SK-N-SH (cell line): ENCODE measurements at regions not wholly inside any gene's neighbourhood (a gene's known extent, or its start where the extent isn't known, plus 50 kb on each side); places are given as distances from the start of the nearest gene placed in this dataset.

Source experiments
- CTCF ChIA-PET: fragments of 300-600, 350-600 bp; formaldehyde crosslinking; extraction: SDS; loops from one replicate; lab custom pipeline; 2021; lab: Yijun Ruan, JAX
- POLR2A ChIA-PET: fragments of 350-600 bp; sonication (Branson Sonifier 250); formaldehyde crosslinking; extraction: SDS; loops from one replicate; lab custom pipeline; 2020; ENCODE audit warnings: antibody characterized with exemption, inconsistent platforms; lab: Yijun Ruan, JAX
- DNase-seq: peaks from one replicate; pipeline ENCODE4 v3.0.0; 2012
- H2AFZ ChIP-seq: fragments of 200-600 bp; sonication (generic); 2 replicates; pipeline ENCODE4 v1.8.1; 2016; ENCODE audit warnings: antibody characterized with exemption, mild to moderate bottlenecking, low read depth
- H3F3A ChIP-seq: fragments of 200-600 bp; sonication (generic); replicated peaks from 2 replicates; pipeline ENCODE3; 2016; ENCODE audit warnings: antibody characterized with exemption, mild to moderate bottlenecking; ENCODE audit not compliant: insufficient read depth
- H3K27ac ChIP-seq, 2 experiments: fragments of 200-500 bp in 1 of 2; fragments of 200-600 bp in 1 of 2; sonication (Bioruptor generic) in 1 of 2; sonication (generic), shearing (Covaris generic) in 1 of 2; 2 replicates each; pipeline versions ENCODE4 v1.5.1 to v1.6.1; 2014 to 2016; ENCODE audit warnings: low read depth in 2 of 2, inconsistent platforms in 1 of 2, low read length in 1 of 2, mild to moderate bottlenecking in 1 of 2, mixed read lengths in 1 of 2
- H3K27me3 ChIP-seq: fragments of 200-600 bp; sonication (generic), shearing (Covaris generic); 2 replicates; pipeline ENCODE4 v1.6.1; 2016; ENCODE audit warnings: mixed run types; ENCODE audit not compliant: insufficient read depth
- H3K36me3 ChIP-seq, 2 experiments: fragments of 200-500 bp in 1 of 2; fragments of 200-600 bp in 1 of 2; sonication (Bioruptor generic) in 1 of 2; sonication (generic) in 1 of 2; replicated peaks in 1 of 2; 2 replicates each; pipeline versions ENCODE3 to v1.5.1; 2014 to 2016; ENCODE audit warnings: low read length in 1 of 2, mild to moderate bottlenecking in 1 of 2; ENCODE audit not compliant: insufficient read depth in 2 of 2, control insufficient read depth in 1 of 2
- H3K4me1 ChIP-seq, 2 experiments: fragments of 200-500 bp in 1 of 2; fragments of 200-600 bp in 1 of 2; sonication (Bioruptor generic) in 1 of 2; sonication (generic), shearing (Covaris generic) in 1 of 2; 2 replicates each; pipeline versions ENCODE4 v1.5.1 to v1.6.1; 2014 to 2016; ENCODE audit warnings: low read depth in 1 of 2, low read length in 1 of 2, mixed run types in 1 of 2; ENCODE audit not compliant: insufficient read depth in 2 of 2, control insufficient read depth in 1 of 2
- H3K4me2 ChIP-seq: fragments of 200-600 bp; sonication (generic), shearing (Covaris generic); 2 replicates; pipeline ENCODE4 v1.6.1; 2017; ENCODE audit warnings: mixed run types
- H3K4me3 ChIP-seq, 2 experiments: fragments of 200-500 bp in 1 of 2; fragments of 200-600 bp in 1 of 2; sonication (Bioruptor generic) in 1 of 2; sonication (generic), shearing (Covaris generic) in 1 of 2; 2 replicates each; pipeline versions ENCODE4 v1.5.1 to v1.8.1; 2014 to 2016; ENCODE audit warnings: low read depth in 2 of 2, inconsistent platforms in 1 of 2, low read length in 1 of 2, mild to moderate bottlenecking in 1 of 2, mixed read lengths in 1 of 2, moderate library complexity in 1 of 2
- H3K79me2 ChIP-seq: fragments of 200-600 bp; sonication (generic); 2 replicates; pipeline ENCODE4 v1.8.1; 2017; ENCODE audit warnings: mild to moderate bottlenecking; ENCODE audit not compliant: insufficient read depth
- H3K9ac ChIP-seq: fragments of 200-600 bp; sonication (generic); 2 replicates; pipeline ENCODE4 v1.6.1; 2017; ENCODE audit warnings: mixed run types
- H3K9me2 ChIP-seq: fragments of 200-600 bp; sonication (generic); 2 replicates; pipeline ENCODE4 v1.6.1; 2017; ENCODE audit warnings: mixed run types
- H3K9me3 ChIP-seq: fragments of 200-600 bp; sonication (generic); 2 replicates; pipeline ENCODE4 v1.6.1; 2017; ENCODE audit warnings: mixed run types, mild to moderate bottlenecking, moderate library complexity
- H4K20me1 ChIP-seq: fragments of 200-600 bp; sonication (generic); 2 replicates; pipeline ENCODE4 v1.6.1; 2017; ENCODE audit warnings: mild to moderate bottlenecking, mixed run types; ENCODE audit not compliant: insufficient read depth
- CHD2 ChIP-seq: fragments of 150-350 bp; IDR thresholded peaks from 2 replicates; pipeline ENCODE4 v1.6.1; 2018; ENCODE audit warnings: low read length; ENCODE audit not compliant: partially characterized antibody
- EP300 ChIP-seq, 2 experiments: IDR thresholded peaks; 2 replicates each; pipeline versions ENCODE4 v1.4.0 to v1.6.1; 2012; ENCODE audit warnings: borderline replicate concordance in 1 of 2, low read depth in 1 of 2, low read length in 1 of 2
- PBX3 ChIP-seq: IDR thresholded peaks from 2 replicates; pipeline ENCODE4; 2012
- POLR2AphosphoS5 ChIP-seq: IDR thresholded peaks from 2 replicates; pipeline ENCODE4 v1.6.1; 2012; ENCODE audit warnings: low read depth, low read length
- RAD21 ChIP-seq: IDR thresholded peaks from 2 replicates; pipeline ENCODE4 v1.6.1; 2012; ENCODE audit warnings: mild to moderate bottlenecking, low read length
- RCOR1 ChIP-seq: fragments of 150-350 bp; IDR thresholded peaks from 2 replicates; pipeline ENCODE4 v1.6.1; 2017; ENCODE audit warnings: antibody characterized with exemption, low read length
- REST ChIP-seq: IDR thresholded peaks from 2 replicates; pipeline ENCODE4 v1.6.1; 2012; ENCODE audit warnings: mild to moderate bottlenecking, low read depth, low read length, moderate library complexity
- RFX5 ChIP-seq: IDR thresholded peaks from 2 replicates; pipeline ENCODE4 v1.6.1; 2012; ENCODE audit warnings: mild to moderate bottlenecking, improper control_type of control experiment, low read length
- RXRA ChIP-seq: IDR thresholded peaks from 2 replicates; pipeline ENCODE4 v1.4.0; 2012; ENCODE audit warnings: low read depth, mild to moderate bottlenecking, borderline replicate concordance
- TCF12 ChIP-seq: IDR thresholded peaks from 2 replicates; pipeline ENCODE4 v1.4.0; 2012
- TEAD4 ChIP-seq: IDR thresholded peaks from 2 replicates; pipeline ENCODE4 v1.4.0; 2012; ENCODE audit warnings: mild to moderate bottlenecking, borderline replicate concordance; ENCODE audit not compliant: insufficient read depth
- YY1 ChIP-seq: IDR thresholded peaks from 2 replicates; pipeline ENCODE4 v1.4.0; 2012; ENCODE audit warnings: low read depth, mild to moderate bottlenecking
- ZBTB33 ChIP-seq: IDR thresholded peaks from 2 replicates; pipeline ENCODE4 v1.4.0; 2012; ENCODE audit warnings: low read depth, borderline replicate concordance
- WGBS: methylation state at CpG from one replicate; pipeline ENCODE4 v1.1.6; 2017; ENCODE audit warnings: low lambda C conversion rate; 5-methylcytosine and 5-hydroxymethylcytosine counted together
- TF ChIP-seq, protein P1 (sequence below): fragments of 200-600 bp; sonication (generic); IDR thresholded peaks from 2 replicates; pipeline ENCODE4 v1.6.1; 2017; ENCODE audit warnings: antibody characterized with exemption, mild to moderate bottlenecking, moderate library complexity

DNA sequence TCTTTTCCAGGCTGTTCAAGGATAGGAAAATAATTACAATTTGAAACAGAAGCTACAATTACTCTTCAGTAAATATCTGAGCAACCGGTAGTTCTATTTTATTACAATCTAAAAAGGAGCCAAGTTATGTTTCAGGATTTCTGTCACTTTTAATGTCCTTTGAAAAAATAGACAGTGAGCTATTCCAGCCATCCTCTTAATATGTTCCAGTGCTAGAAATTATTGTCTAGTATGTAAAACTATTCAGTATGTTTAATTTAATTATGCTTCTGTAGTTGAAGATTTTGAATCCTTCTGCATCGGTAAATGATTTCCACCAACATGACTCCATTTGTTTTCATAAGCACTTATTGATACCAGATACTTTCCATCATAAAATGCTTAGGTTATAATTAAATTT lies 129.6 kb upstream of the SEMA3D start:
- H3K36me3 ChIP-seq = no peaks in the 10 kb centered on the region
- no peaks in the 10 kb centered on the region for H4K20me1 ChIP-seq
- H3K9me3 ChIP-seq = no peaks in the 10 kb centered on the region
- no peak overlapping the region for H3K27ac ChIP-seq
- no peaks in the 10 kb centered on the region; a peak in 1 of 4 replicates for H3K4me1 ChIP-seq
- H3K4me2 ChIP-seq = no peak overlapping the region
- TF ChIP-seq EP300 (IDR thresholded peaks at IDR 0.05; ENCODE audit: borderline replicate concordance in 1 of 2, low read depth in 1 of 2, low read length in 1 of 2) = peak in 1 of 2 experiments; percentile 35; a peak in 1 of 4 replicates
- no peak for TF ChIP-seq RCOR1
- TF ChIP-seq PBX3 = peak; percentile 23; the same call in 1 of the 2 replicates
- no peak for TF ChIP-seq POLR2AphosphoS5
- TF ChIP-seq TCF12 = peak; percentile 59
- TF ChIP-seq CHD2 = no peak
- H3K9me2 ChIP-seq = no peaks in the 10 kb centered on the region
- no peak overlapping the region for H3K4me3 ChIP-seq
- no peaks in the 10 kb centered on the region for H3K27me3 ChIP-seq
- no peak overlapping the region for H3K9ac ChIP-seq
- no peaks in the 10 kb centered on the region for H3F3A ChIP-seq
- ChIA-PET POLR2A (no interaction called here), CTCF (interaction anchor here (0.6 to 1.3 kb wide), 3 partner anchors 43 to 1381 kb away, joined by 3 to 4 read pairs (median 4); no protein-coding TSS in a partner anchor)
- 0 out of 2 replicates have a peak overlapping the region, but pooled peaks have one; percentile 6 for H2AFZ ChIP-seq
- WGBS = 14% methylated on average over 2 of the region's 2 CpGs
- DNase-seq = no peak
- no peaks in the 10 kb centered on the region for H3K79me2 ChIP-seq

DNA sequence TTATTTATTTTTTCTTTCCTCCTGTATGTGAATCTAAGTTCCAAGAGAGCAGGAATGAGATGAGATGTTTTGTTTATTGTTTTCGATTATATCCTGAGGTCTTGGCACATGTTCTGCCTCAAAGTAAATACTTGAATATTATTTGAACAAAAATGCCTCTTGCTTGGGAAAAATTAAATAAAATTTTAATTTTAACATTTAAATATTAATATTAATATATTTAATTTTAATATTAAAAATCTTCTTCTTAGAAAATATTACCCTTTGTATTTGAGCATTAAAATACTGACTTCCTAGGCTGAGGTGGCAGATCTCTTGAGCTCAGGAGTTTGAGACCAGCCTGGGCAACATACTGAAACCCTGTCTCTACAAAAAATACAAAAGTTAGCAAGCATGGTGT lies 123.4 kb upstream of the SEMA3D start:
- H3K9ac ChIP-seq = no peak overlapping the region
- no peak for TF ChIP-seq RFX5
- no peak for TF ChIP-seq REST
- TF ChIP-seq CHD2 = no peak
- no peak for TF ChIP-seq RAD21
- no peak for TF ChIP-seq TCF12
- TF ChIP-seq RXRA = no peak
- no peak for TF ChIP-seq TEAD4
- TF ChIP-seq, protein P1, sequence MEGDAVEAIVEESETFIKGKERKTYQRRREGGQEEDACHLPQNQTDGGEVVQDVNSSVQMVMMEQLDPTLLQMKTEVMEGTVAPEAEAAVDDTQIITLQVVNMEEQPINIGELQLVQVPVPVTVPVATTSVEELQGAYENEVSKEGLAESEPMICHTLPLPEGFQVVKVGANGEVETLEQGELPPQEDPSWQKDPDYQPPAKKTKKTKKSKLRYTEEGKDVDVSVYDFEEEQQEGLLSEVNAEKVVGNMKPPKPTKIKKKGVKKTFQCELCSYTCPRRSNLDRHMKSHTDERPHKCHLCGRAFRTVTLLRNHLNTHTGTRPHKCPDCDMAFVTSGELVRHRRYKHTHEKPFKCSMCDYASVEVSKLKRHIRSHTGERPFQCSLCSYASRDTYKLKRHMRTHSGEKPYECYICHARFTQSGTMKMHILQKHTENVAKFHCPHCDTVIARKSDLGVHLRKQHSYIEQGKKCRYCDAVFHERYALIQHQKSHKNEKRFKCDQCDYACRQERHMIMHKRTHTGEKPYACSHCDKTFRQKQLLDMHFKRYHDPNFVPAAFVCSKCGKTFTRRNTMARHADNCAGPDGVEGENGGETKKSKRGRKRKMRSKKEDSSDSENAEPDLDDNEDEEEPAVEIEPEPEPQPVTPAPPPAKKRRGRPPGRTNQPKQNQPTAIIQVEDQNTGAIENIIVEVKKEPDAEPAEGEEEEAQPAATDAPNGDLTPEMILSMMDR = no peak
- TF ChIP-seq ZBTB33 = no peak
- TF ChIP-seq YY1 = no peak
- POLR2A ChIA-PET = no interaction called here

More for the DNA sequence above, 123.4 kb upstream of the SEMA3D start:
- no peaks in the 10 kb centered on the region for H4K20me1 ChIP-seq
- no peak overlapping the region for H3K27ac ChIP-seq
- WGBS = 76% methylated on average over 1 of the region's 1 CpG
- no peak overlapping the region for H3K4me2 ChIP-seq
- H3K9me3 ChIP-seq = no peaks in the 10 kb centered on the region
- no peaks in the 10 kb centered on the region for H3K4me1 ChIP-seq
- no peaks in the 10 kb centered on the region for H3K27me3 ChIP-seq
- no peaks in the 10 kb centered on the region for H3K36me3 ChIP-seq
- no peak overlapping the region for H2AFZ ChIP-seq
- no peaks in the 10 kb centered on the region for H3K79me2 ChIP-seq
- no peak overlapping the region for H3K4me3 ChIP-seq
- CTCF ChIA-PET = interaction anchor here (1.7 kb wide), 1 partner anchor 243 kb away, joined by 3 read pairs; no protein-coding TSS in a partner anchor
- no peaks in the 10 kb centered on the region for H3F3A ChIP-seq
- no peaks in the 10 kb centered on the region; the same call in 1 of the 2 replicates for H3K9me2 ChIP-seq
- DNase-seq = no peak
